NOMO-1 (cell line): ENCODE measurements at regions not wholly inside any gene's neighbourhood (a gene's known extent, or its start where the extent isn't known, plus 50 kb on each side); places are given as distances from the start of the nearest gene placed in this dataset.

Source experiments
- DNase-seq, 2 experiments: peaks; one replicate each; lab custom pipeline; 2025; ENCODE audit not compliant: unreplicated experiment in 2 of 2; lab: John Stamatoyannopoulos, UW

GRCh38 chr4:123731035-123731434 lies 334.4 kb downstream of the SPRY1 start:
- peak in 1 of 2 experiments; percentile 0 for DNase-seq

GRCh38 chr4:123737156-123737555 lies 340.6 kb downstream of the SPRY1 start:
- DNase-seq = no peak

GRCh38 chr4:123739806-123740205 lies 343.2 kb downstream of the SPRY1 start:
- DNase-seq = no peak

- no peak for DNase-seq
These were observed 343.6 kb downstream of the SPRY1 start for GRCh38 chr4:123740236-123740635.

- peak in 1 of 2 experiments; percentile 0 for DNase-seq
These were observed 345.3 kb downstream of the SPRY1 start for GRCh38 chr4:123741906-123742305.

- DNase-seq = no peak
These were observed 347.3 kb downstream of the SPRY1 start for GRCh38 chr4:123743848-123744247.

GRCh38 chr4:123744664-123745290 lies 348.2 kb downstream of the SPRY1 start:
- peak; percentile 4 to 5 for DNase-seq

- DNase-seq = peak in 1 of 2 experiments; percentile 0
These were observed 350.4 kb downstream of the SPRY1 start for GRCh38 chr4:123747016-123747415.

- no peak for DNase-seq
These were observed 352.2 kb downstream of the SPRY1 start for GRCh38 chr4:123748806-123749205.

GRCh38 chr4:123749383-123749782 lies 352.8 kb downstream of the SPRY1 start:
- no peak for DNase-seq

GRCh38 chr4:123750044-123750443 lies 353.4 kb downstream of the SPRY1 start:
- no peak for DNase-seq

- no peak for DNase-seq
These were observed 359.1 kb downstream of the SPRY1 start for GRCh38 chr4:123755655-123756054.

- DNase-seq = no peak
These were observed 371.2 kb downstream of the SPRY1 start for GRCh38 chr4:123767806-123768205.

- DNase-seq = no peak
These were observed 374.3 kb downstream of the SPRY1 start for GRCh38 chr4:123770884-123771283.

GRCh38 chr4:123776267-123776666 lies 379.7 kb downstream of the SPRY1 start:
- DNase-seq = peak in 1 of 2 experiments; percentile 31

GRCh38 chr4:123777373-123777772 lies 380.8 kb downstream of the SPRY1 start:
- no peak for DNase-seq

GRCh38 chr4:123783151-123783790 lies 386.7 kb downstream of the SPRY1 start:
- no peak for DNase-seq

GRCh38 chr4:123783921-123784320 lies 387.3 kb downstream of the SPRY1 start:
- DNase-seq = no peak

GRCh38 chr4:123784626-123785025 lies 388.0 kb downstream of the SPRY1 start:
- DNase-seq = no peak

- DNase-seq = no peak
These were observed 388.9 kb downstream of the SPRY1 start for GRCh38 chr4:123785538-123785937.

GRCh38 chr4:123786163-123786915 lies 389.7 kb downstream of the SPRY1 start:
- no peak for DNase-seq

- no peak for DNase-seq
These were observed 390.3 kb downstream of the SPRY1 start for GRCh38 chr4:123786920-123787319.
